IMR-90 (cell line): ENCODE measurements at regions not wholly inside any gene's neighbourhood (a gene's known extent, or its start where the extent isn't known, plus 50 kb on each side); places are given as distances from the start of the nearest gene placed in this dataset.

Experiments used
- BHLHE40 ChIP-seq: fragments of 150-350 bp; IDR thresholded peaks from 2 replicates; pipeline ENCODE4 v1.6.1; 2016; ENCODE audit warnings: mild to moderate bottlenecking, low read depth, low read length
- CEBPB ChIP-seq: IDR thresholded peaks from 2 replicates; pipeline ENCODE4 v1.6.1; 2012; ENCODE audit warnings: low read depth, low read length, improper control_type of control experiment
- MAFK ChIP-seq: IDR thresholded peaks from 2 replicates; pipeline ENCODE4 v1.6.1; 2012; ENCODE audit warnings: low read depth, low read length, improper control_type of control experiment
- MAZ ChIP-seq: IDR thresholded peaks from 2 replicates; pipeline ENCODE4 v1.6.1; 2012; ENCODE audit warnings: low read depth, mild to moderate bottlenecking, low read length, improper control_type of control experiment, moderate library complexity, borderline replicate concordance
- MXI1 ChIP-seq: IDR thresholded peaks from 2 replicates; pipeline ENCODE4 v1.6.1; 2012; ENCODE audit warnings: low read depth, mild to moderate bottlenecking, low read length, moderate library complexity, borderline replicate concordance
- NFE2L2 ChIP-seq: fragments of 150-350 bp; IDR thresholded peaks from 2 replicates; pipeline ENCODE4 v1.6.1; 2016; ENCODE audit warnings: low read depth, mild to moderate bottlenecking, low read length
- POLR2A ChIP-seq: IDR thresholded peaks from 2 replicates; pipeline ENCODE4 v1.6.1; 2012; ENCODE audit warnings: mild to moderate bottlenecking, low read depth, low read length
- RAD21 ChIP-seq: IDR thresholded peaks from 2 replicates; pipeline ENCODE4 v1.6.1; 2012; ENCODE audit warnings: low read length, improper control_type of control experiment
- RFX5 ChIP-seq: IDR thresholded peaks from 2 replicates; pipeline ENCODE4 v1.8.0; 2012; ENCODE audit warnings: low read depth, mild to moderate bottlenecking, low read length, moderate library complexity
- SMC3 ChIP-seq: fragments of 150-350 bp; IDR thresholded peaks from 2 replicates; pipeline ENCODE4 v1.6.1; 2016; ENCODE audit warnings: low read depth, mild to moderate bottlenecking, antibody characterized with exemption, low read length, moderate library complexity
- TF ChIP-seq, protein P1 (sequence below): conservative IDR thresholded peaks from 2 replicates; pipeline ENCODE4 v1.5.1; 2012; ENCODE audit warnings: mild to moderate bottlenecking, low read depth, low read length, improper control_type of control experiment
- TF ChIP-seq, protein P2 (sequence below): fragments of 150-350 bp; IDR thresholded peaks from 2 replicates; pipeline ENCODE4 v1.6.1; 2017; ENCODE audit warnings: mild to moderate bottlenecking, antibody characterized with exemption, low read length, low read depth
- TF ChIP-seq, protein P3 (sequence below): fragments of 150-350 bp; IDR thresholded peaks from 2 replicates; pipeline ENCODE4 v1.6.1; 2016; ENCODE audit warnings: low read depth, mild to moderate bottlenecking, low read length, moderate library complexity, borderline replicate concordance

DNA sequence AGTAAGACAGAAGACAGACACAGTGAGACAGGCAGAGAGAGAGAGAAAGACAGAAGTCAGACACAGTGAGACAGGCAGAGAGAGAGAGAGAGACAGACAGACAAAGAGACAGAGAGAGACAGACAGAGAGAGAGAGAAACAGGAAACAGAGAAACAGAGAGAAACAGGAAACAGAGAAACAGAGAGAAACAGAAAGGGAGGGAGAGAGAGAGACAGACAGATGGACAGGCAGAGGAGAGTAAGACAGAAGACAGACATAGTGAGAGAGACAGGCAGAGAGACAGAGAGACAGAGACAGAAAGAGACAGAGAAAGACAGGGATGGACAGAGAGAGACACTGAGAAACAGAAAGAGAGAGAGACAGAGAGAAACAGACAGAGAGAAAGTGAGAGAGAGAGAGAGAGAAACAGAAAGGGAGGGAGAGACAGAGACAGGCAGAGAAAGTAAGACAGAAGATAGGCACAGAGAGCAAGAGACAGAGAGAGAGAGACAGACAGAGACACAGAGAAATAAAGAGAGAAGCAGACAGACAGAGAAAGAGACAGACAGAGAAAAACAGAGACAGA lies 109.3 kb upstream of the ANKRD30BL start:
- TF ChIP-seq, protein P1, sequence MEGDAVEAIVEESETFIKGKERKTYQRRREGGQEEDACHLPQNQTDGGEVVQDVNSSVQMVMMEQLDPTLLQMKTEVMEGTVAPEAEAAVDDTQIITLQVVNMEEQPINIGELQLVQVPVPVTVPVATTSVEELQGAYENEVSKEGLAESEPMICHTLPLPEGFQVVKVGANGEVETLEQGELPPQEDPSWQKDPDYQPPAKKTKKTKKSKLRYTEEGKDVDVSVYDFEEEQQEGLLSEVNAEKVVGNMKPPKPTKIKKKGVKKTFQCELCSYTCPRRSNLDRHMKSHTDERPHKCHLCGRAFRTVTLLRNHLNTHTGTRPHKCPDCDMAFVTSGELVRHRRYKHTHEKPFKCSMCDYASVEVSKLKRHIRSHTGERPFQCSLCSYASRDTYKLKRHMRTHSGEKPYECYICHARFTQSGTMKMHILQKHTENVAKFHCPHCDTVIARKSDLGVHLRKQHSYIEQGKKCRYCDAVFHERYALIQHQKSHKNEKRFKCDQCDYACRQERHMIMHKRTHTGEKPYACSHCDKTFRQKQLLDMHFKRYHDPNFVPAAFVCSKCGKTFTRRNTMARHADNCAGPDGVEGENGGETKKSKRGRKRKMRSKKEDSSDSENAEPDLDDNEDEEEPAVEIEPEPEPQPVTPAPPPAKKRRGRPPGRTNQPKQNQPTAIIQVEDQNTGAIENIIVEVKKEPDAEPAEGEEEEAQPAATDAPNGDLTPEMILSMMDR: no peak
- TF ChIP-seq POLR2A: no peak
- TF ChIP-seq RAD21: no peak
- TF ChIP-seq, protein P2, sequence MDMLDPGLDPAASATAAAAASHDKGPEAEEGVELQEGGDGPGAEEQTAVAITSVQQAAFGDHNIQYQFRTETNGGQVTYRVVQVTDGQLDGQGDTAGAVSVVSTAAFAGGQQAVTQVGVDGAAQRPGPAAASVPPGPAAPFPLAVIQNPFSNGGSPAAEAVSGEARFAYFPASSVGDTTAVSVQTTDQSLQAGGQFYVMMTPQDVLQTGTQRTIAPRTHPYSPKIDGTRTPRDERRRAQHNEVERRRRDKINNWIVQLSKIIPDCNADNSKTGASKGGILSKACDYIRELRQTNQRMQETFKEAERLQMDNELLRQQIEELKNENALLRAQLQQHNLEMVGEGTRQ: no peak
- TF ChIP-seq MAZ: no peak
- no peak for TF ChIP-seq CEBPB
- TF ChIP-seq MXI1: no peak
- no peak for TF ChIP-seq BHLHE40
- no peak for TF ChIP-seq SMC3
- TF ChIP-seq NFE2L2: no peak
- TF ChIP-seq, protein P3, sequence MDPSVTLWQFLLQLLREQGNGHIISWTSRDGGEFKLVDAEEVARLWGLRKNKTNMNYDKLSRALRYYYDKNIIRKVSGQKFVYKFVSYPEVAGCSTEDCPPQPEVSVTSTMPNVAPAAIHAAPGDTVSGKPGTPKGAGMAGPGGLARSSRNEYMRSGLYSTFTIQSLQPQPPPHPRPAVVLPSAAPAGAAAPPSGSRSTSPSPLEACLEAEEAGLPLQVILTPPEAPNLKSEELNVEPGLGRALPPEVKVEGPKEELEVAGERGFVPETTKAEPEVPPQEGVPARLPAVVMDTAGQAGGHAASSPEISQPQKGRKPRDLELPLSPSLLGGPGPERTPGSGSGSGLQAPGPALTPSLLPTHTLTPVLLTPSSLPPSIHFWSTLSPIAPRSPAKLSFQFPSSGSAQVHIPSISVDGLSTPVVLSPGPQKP: no peak
- TF ChIP-seq RFX5: no peak
- TF ChIP-seq MAFK: no peak
